ENCODE measurements at regions not wholly inside any gene's neighbourhood (a gene's known extent, or its start where the extent isn't known, plus 50 kb on each side); places are given as distances from the start of the nearest gene placed in this dataset.
"Not testable (repeated sequence)": the region's sequence is repeated elsewhere in the genome, so short reads cannot be mapped to it uniquely, and the experiment has no call there.

DNA sequence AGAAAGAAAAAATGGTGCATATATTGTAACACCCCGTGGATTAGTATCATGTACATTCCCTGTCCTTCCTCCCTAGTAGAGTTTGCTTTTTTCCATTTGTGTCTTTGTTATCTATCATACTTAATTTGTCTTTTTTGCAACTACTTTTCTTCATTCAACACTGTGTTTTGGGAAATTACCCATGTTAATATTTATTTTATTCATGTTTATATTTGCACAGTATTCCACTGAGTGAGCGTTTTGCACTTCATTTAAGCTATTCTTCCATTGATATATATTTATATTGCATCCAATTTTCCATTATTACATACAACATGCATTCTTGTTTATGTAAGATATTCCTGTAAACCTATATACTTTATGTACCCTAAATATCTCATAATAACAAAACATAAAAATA, 57.6 kb upstream of the FAM171A1 start:
- DNase-seq (ENCODE audit: low spot score), result no peak

DNA sequence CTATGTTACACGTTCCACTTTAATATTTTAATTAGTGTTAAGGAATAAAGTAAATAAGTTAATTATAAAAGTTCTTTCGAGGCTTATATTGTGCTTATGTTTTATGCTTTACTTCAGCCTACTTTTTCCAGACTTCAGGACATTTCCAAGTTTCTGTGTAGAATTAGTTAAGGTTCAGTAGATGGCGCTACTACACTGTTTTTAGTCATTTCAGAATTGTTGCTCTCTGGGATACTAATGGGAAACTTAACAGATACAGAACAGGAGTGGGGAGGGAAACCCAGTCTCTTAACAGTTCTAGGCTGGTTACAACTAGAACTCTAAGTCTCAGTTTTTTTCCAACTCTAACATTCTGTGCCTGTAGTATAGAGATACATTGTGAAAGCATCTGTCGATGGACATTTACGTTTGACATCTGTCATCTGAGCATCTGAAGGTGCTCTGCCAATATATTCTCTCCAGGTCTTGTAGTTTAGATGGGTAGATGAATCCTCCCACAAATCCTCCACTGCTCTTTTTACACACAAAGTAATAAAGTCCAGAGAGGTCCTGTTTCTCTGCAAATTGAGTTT, 56.8 kb upstream of the FAM171A1 start:
- peak; percentile 61 for DNase-seq (ENCODE audit: low spot score)

DNA sequence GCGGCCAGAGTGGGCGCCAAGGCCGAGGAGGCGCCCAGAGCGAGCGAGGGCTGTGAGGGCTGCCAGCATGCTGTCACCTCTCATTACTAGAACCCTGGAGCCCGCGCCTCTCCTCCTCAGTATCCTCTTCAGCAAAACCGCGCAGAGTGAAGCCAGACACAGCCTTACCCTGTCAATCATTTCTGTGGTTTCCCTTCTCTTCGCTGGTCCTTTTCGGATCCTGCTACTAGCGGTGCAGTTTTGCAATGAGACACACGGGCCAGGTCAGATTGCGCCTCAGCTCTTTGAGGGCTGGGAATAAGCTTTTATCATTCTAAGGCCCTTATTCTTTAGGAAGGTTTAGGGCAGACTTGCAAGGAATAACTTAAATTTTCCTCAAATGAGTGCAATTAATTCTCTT, 55.5 kb upstream of the FAM171A1 start:
- no peak for DNase-seq (ENCODE audit: low spot score)

DNA sequence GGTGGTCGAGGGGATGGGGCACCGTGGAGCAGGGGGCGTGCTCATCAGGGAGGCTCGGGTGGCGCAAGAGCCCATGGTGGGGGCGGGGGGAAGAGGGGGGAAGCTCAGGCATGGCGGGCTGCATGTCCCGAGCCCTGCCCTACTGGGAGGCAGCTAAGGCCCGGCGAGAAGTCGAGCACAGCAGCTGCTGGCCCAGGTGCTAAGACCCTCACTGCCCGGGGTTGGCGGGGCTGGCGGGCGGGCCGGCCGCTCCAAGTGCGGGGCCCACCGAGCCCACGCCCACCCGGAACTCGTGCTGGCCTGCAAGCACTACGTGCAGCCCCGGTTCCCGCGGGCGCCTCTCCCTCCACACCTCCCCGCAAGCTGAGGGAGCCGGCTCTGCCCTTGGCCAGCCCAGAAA, 55.0 kb upstream of the FAM171A1 start:
- no peak for DNase-seq (ENCODE audit: low spot score)

DNA sequence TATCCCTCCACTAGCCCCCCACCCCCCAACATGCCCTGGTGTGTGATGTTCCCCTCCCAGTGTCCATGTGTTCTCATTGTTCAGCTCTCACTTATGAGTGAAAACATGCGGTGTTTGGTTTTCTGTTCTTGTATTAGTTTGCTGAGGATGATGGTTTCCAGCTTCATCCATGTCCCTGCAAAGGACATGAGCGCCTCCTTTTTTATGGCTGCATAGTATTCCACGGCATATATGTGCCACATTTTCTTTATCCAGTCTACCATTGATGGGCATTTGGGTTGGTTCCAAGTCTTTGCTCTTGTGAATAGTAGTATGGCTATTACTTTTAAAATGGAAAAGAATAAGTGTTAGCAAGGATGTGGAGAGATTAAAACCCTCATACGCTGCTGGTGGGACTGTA, 50.8 kb upstream of the FAM171A1 start:
- DNase-seq (ENCODE audit: low spot score), result not testable (repeated sequence)
